Heart right ventricle (tissue), 16 donors: ENCODE measurements at regions not wholly inside any gene's neighbourhood (a gene's known extent, or its start where the extent isn't known, plus 50 kb on each side); places are given as distances from the start of the nearest gene placed in this dataset.

Experiments used
- ATAC-seq, 8 donors: fragments of 200-7000 bp; cut with Tn5 transposase; one replicate each; pipeline ENCODE4 v1.9.1; 2020; ENCODE audit warnings: mild to moderate bottlenecking in 8 of 8, moderate library complexity in 8 of 8, moderate number of reproducible peaks in 1 of 8
- DNase-seq, 2 donors: peaks; one replicate each; pipeline ENCODE4 v3.0.0-alpha.2; 2020
- H3K27ac ChIP-seq, 10 donors: fragments of 200-600 bp; sonication (generic) in 2 of 10; one replicate each; pipeline versions ENCODE4 v1.5.0 to v1.8.0; 2020 to 2022; ENCODE audit warnings: mild to moderate bottlenecking in 3 of 10
- H3K27me3 ChIP-seq, 7 donors: fragments of 200-600 bp; one replicate each; pipeline ENCODE4 v1.8.0; 2021 to 2022; ENCODE audit warnings: mild to moderate bottlenecking in 2 of 7
- H3K36me3 ChIP-seq, 9 donors: fragments of 200-600 bp; sonication (generic) in 1 of 9; one replicate each; pipeline versions ENCODE4 v1.5.0 to v1.8.0; 2020 to 2022; ENCODE audit warnings: mild to moderate bottlenecking in 2 of 9
- H3K4me1 ChIP-seq, 9 donors: fragments of 200-600 bp; sonication (generic) in 1 of 9; one replicate each; pipeline versions ENCODE4 v1.5.0 to v1.8.0; 2020 to 2022; ENCODE audit warnings: mild to moderate bottlenecking in 4 of 9
- H3K4me3 ChIP-seq, 10 donors: fragments of 200-600 bp; sonication (generic) in 2 of 10; one replicate each; pipeline versions ENCODE4 v1.5.0 to v1.8.0; 2020 to 2022; ENCODE audit warnings: mild to moderate bottlenecking in 7 of 10, moderate library complexity in 2 of 10
- H3K9me3 ChIP-seq, 11 donors: fragments of 200-600 bp in 10 of 11; sonication (generic) in 2 of 11; one replicate each; pipeline versions ENCODE4 v1.5.0 to v1.8.0; 2013 to 2022; ENCODE audit warnings: mild to moderate bottlenecking in 2 of 11, control low read depth in 1 of 11, moderate library complexity in 1 of 11
- WGBS, 2 donors: extraction: QIAGEN DNeasy Blood & Tissue Kit; methylation state at CpG; one replicate each; pipeline ENCODE4 v1.1.7; 2013; ENCODE audit warnings: inconsistent platforms in 1 of 2; 5-methylcytosine and 5-hydroxymethylcytosine counted together
- intact Hi-C, 10 donors: fragments of 100-400 bp; cut with DNase I; formaldehyde crosslinking; loops; one replicate each; pipeline versions ENCODE4 v1.11.1 to v1.14.2; 2022
- TF ChIP-seq, protein P1 (sequence below), 9 donors: fragments of 200-600 bp; sonication (generic) in 2 of 9; IDR thresholded peaks; one replicate each; pipeline versions ENCODE4 v1.5.0 to v1.8.0; 2021 to 2022; ENCODE audit warnings: antibody characterized with exemption in 9 of 9, mild to moderate bottlenecking in 5 of 9, moderate library complexity in 1 of 9
- donor health status: Arrhythmogenic right ventricular cardiomyopathy.
- donor health status: ischemic (EF 13 %, LVEDD 7.1; RV severe dilation, severe dysfunction).
- donor health status: healthy with polysubstance abuse.
- donor health status: DM: no; HTN: yes; CAD: no.
- donor health status: DM: no; HTN: no; CAD: no.
- donor health status: ischemic (EF 25% LVEDD 6.9; RV normal size, moderate dysfunction).
- donor health status: ischemic (EF 25% LVEDD 5.7; RV mildly dilated, moderate dysfunction).
- donor health status: healthy.
- donor health status: DM: yes; HTN: yes; CAD: no.
- donor health status: Ischemic cardiomyopathy.
- donor health status: ischemic (EF 35%, LVEDD 5.7; RV mildly dilated, moderate dysfunction).
- donor health status: nonischemic (EF 11% LVEDD 7.7; RV severe dilation, severe dysfunction).
- donor health status: DM: yes; HTN: yes; CAD: no.
- donor health status: PGD.
- donor health status: ischemic (EF 29% LVEDD 5.4; RV normal size, mild dysfunction).
- donor health status: nonischemic (EF 23%, LVEDD 6.1; RV moderate dilation, normal function).

DNA sequence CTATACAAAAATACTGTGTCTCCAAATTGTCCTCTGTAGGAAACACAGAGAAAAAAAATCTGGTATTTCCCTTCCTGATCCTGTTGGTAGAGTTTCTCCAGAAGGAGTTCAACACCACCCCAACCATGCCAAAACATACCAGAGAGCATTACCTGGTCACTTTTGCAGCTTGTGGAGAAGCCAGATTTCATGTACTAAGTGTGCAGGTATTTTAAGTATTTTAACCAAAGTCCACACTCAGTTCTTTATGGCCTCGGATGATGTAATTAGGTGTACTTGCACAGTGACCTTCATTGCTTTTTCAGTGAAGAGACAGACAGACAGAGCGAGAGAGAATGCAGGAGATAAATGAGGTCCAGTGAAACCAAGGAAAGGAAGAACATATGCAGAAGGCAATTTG lies 2046.8 kb upstream of the CDH9 start:
- ATAC-seq (no peak), DNase-seq (no peak)
- intact Hi-C loops: no loop called here
- Histone ChIP-seq H3K4me3 (no peak overlapping the region), H3K9me3 (peaks cover 0 to 4% (median 0%) of the 10 kb centered on the region in 11 donors), H3K27ac (no peak overlapping the region), H3K4me1 (no peaks in the 10 kb centered on the region), H3K36me3 (no peaks in the 10 kb centered on the region), H3K27me3 (no peaks in the 10 kb centered on the region)
- WGBS, 2 donors: 69 to 73% methylated on average over 2 of the region's 2 CpGs
- TF ChIP-seq, protein P1, sequence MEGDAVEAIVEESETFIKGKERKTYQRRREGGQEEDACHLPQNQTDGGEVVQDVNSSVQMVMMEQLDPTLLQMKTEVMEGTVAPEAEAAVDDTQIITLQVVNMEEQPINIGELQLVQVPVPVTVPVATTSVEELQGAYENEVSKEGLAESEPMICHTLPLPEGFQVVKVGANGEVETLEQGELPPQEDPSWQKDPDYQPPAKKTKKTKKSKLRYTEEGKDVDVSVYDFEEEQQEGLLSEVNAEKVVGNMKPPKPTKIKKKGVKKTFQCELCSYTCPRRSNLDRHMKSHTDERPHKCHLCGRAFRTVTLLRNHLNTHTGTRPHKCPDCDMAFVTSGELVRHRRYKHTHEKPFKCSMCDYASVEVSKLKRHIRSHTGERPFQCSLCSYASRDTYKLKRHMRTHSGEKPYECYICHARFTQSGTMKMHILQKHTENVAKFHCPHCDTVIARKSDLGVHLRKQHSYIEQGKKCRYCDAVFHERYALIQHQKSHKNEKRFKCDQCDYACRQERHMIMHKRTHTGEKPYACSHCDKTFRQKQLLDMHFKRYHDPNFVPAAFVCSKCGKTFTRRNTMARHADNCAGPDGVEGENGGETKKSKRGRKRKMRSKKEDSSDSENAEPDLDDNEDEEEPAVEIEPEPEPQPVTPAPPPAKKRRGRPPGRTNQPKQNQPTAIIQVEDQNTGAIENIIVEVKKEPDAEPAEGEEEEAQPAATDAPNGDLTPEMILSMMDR (IDR thresholded peaks at IDR 0.05): no peak

DNA sequence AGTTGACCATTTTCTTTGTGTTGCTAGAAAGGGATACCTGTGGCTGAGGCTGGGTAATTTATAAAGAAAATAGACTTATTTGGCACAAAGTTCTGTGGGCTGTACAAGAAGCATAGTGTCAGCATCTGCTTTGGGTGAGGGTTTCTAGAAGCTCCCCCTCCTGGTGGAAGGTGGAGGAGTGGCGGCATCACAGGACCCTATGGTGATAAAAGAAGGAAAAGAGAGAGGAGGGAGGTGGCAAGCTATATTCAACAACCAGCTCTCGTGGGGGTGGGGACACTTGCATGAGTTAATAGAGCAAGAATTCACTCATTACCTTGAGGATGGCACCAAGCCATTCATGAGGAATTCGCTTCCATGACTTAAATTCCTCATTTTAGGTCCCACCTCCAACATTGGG lies 2041.4 kb upstream of the CDH9 start:
- DNase-seq (no peak), ATAC-seq (no peak)
- H3K9me3 ChIP-seq: no peaks in the 10 kb centered on the region
- no peak overlapping the region for H3K4me3 ChIP-seq
- H3K27me3 ChIP-seq: no peaks in the 10 kb centered on the region
- no peaks in the 10 kb centered on the region for H3K36me3 ChIP-seq
- intact Hi-C loops: no loop called here
- WGBS, 2 donors: 47 to 55% methylated on average over 3 of the region's 3 CpGs
- no peak overlapping the region for H3K27ac ChIP-seq
- TF ChIP-seq, protein P1 (IDR thresholded peaks at IDR 0.05): no peak
- no peaks in the 10 kb centered on the region for H3K4me1 ChIP-seq

DNA sequence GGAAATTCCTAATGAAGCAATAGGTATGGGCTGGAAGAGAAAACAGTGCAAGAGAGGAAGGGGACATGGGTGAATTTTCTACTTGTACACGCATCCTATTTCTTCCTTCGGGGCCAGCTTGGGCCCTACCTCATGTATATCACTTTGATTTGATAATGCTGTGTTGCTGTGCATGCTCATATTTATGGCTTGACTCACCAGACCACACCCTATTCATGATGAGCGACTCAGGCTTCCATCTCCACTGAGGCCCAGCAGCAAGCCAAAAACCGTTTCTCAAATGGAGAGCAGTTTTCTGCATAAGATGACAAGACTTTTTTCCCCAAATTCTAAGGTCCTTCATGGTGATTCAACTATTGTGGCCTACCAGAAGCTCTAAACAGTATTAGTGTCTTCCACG lies 2039.1 kb upstream of the CDH9 start:
- TF ChIP-seq, protein P1 (IDR thresholded peaks at IDR 0.05): no peak
- H3K9me3 ChIP-seq: no peaks in the 10 kb centered on the region
- no peak overlapping the region for H3K27ac ChIP-seq
- no peaks in the 10 kb centered on the region for H3K27me3 ChIP-seq
- no peak for DNase-seq
- no peak overlapping the region for H3K4me3 ChIP-seq
- intact Hi-C loops: no loop called here
- WGBS, 2 donors: 38 to 54% methylated on average over 5 of the region's 5 CpGs
- ATAC-seq: no peak
- no peaks in the 10 kb centered on the region for H3K4me1 ChIP-seq
- H3K36me3 ChIP-seq: no peaks in the 10 kb centered on the region

DNA sequence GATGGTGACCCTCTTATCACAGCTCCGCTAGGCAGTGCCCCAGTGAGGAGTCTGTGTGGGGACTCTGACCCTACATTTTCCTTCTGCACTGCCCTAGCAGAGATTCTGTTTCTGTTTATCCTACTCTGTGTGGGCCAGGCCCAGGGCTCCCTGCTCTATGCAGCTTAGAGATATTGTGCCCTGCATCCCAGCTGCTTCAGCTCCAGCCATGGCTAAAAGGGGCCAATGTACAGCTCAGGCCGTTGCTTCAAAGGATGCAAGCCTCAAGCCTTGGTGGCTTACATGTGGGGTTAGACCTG lies 2030.7 kb upstream of the CDH9 start:
- Histone ChIP-seq H3K36me3 (no peaks in the 10 kb centered on the region), H3K27ac (no peak overlapping the region), H3K4me1 (no peaks in the 10 kb centered on the region), H3K9me3 (peaks cover 0 to 10% (median 0%) of the 10 kb centered on the region in 11 donors), H3K4me3 (no peak overlapping the region), H3K27me3 (no peaks in the 10 kb centered on the region)
- TF ChIP-seq, protein P1 (IDR thresholded peaks at IDR 0.05): no peak
- no peak for DNase-seq
- 56 to 69% methylated on average over 2 of the region's 2 CpGs for WGBS, 2 donors
- intact Hi-C loops: loop anchor here in 1 of 10 donors (5.0 kb wide), 1 partner anchor 1268 kb away; no protein-coding TSS in a partner anchor
- ATAC-seq: no peak

DNA sequence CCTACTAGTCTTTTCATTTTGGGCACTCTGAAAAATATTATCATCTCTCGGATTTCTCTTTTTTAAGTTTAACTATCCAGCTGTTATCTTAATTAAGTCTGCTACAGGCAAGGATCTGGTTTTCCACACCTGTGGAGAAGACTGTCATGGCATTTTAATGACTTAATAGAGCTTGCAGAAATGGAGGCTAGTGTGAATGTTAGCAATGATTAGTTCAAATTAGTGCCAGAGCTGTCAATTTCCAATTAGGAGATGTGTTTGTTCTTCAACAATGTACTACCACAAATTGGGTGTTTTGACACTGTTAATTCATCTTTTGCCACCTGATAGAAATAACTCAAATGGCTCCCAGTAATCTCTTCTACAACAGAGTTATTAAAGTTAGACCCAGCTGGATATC lies 2023.0 kb upstream of the CDH9 start:
- H3K4me3 ChIP-seq: no peak overlapping the region
- H3K4me1 ChIP-seq: no peaks in the 10 kb centered on the region
- intact Hi-C loops: no loop called here
- H3K27ac ChIP-seq: no peak overlapping the region
- no peaks in the 10 kb centered on the region for H3K27me3 ChIP-seq
- no peaks in the 10 kb centered on the region for H3K36me3 ChIP-seq
- DNase-seq (no peak), ATAC-seq (no peak)
- TF ChIP-seq, protein P1 (IDR thresholded peaks at IDR 0.05): no peak
- H3K9me3 ChIP-seq: peaks cover 0 to 12% (median 0%) of the 10 kb centered on the region in 11 donors
- 32 to 33% methylated on average over 1 of the region's 1 CpG for WGBS, 2 donors
